ENCODE measurements at regions not wholly inside any gene's neighbourhood (a gene's known extent, or its start where the extent isn't known, plus 50 kb on each side); places are given as distances from the start of the nearest gene placed in this dataset.

DNA sequence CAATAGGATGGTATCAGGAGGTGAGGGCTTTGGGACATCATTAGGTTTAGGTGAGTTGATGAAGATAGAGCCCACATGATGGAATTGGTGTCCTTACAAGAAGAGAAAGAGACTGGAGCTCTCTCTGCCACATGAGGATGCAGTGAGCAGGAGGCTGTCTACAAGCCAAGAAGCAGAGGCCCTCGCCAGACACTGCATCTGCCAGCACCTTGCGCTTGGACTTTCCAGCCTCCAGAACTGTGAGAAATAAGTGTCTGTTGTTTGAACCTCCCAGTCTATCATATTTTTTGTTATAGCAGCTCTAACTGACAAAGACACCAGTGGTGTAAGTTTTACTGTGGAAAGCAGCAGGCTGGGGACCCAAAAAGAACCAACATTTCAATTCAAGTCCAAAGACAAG is 571.1 kb upstream of the ID2 start:
- no peak for TF ChIP-seq CTCF (conservative IDR thresholded peaks at IDR 0.05; ENCODE audit: low read depth, low read length)
- no peak for DNase-seq (ENCODE audit: low read depth)
- H3K4me3 ChIP-seq (ENCODE audit: low read length) = no peak overlapping the region

- no peak for TF ChIP-seq CTCF (conservative IDR thresholded peaks at IDR 0.05; ENCODE audit: low read depth, low read length)
- no peak overlapping the region for H3K4me3 ChIP-seq (ENCODE audit: low read length)
- no peak for DNase-seq (ENCODE audit: low read depth)
Observed at GRCh38 chr2:8111193-8111592, 570.7 kb upstream of the ID2 start.

GRCh38 chr2:8115456-8115855 is 566.4 kb upstream of the ID2 start:
- no peak overlapping the region for H3K4me3 ChIP-seq (ENCODE audit: low read length)
- no peak for TF ChIP-seq CTCF (conservative IDR thresholded peaks at IDR 0.05; ENCODE audit: low read depth, low read length)
- DNase-seq (ENCODE audit: low read depth) = no peak

- H3K4me3 ChIP-seq (ENCODE audit: low read length) = no peak overlapping the region
- DNase-seq (ENCODE audit: low read depth) = no peak
- no peak for TF ChIP-seq CTCF (conservative IDR thresholded peaks at IDR 0.05; ENCODE audit: low read depth, low read length)
Observed at GRCh38 chr2:8115966-8116365, 565.9 kb upstream of the ID2 start.

DNA sequence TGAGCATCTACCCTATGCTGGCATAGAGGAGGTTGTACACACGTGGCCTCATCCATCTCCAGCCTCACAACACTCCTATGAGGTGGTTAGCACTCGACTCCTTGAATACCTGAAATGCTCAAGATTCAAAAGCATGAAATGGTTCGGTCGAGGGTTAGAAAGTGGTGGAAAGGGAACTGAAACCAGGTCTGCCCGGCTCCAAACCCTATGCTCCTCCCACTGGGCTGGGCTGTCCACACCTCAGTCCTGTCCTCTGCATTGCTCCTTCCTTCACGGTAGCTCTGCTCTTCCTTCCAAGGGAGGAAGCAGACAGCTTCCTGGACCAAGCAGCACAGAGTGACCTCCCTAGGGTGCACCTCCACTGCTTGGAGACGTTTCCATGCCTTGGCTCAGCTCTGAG is 565.2 kb upstream of the ID2 start:
- H3K4me3 ChIP-seq (ENCODE audit: low read length) = no peak overlapping the region
- no peak for TF ChIP-seq CTCF (conservative IDR thresholded peaks at IDR 0.05; ENCODE audit: low read depth, low read length)
- DNase-seq (ENCODE audit: low read depth) = no peak

DNA sequence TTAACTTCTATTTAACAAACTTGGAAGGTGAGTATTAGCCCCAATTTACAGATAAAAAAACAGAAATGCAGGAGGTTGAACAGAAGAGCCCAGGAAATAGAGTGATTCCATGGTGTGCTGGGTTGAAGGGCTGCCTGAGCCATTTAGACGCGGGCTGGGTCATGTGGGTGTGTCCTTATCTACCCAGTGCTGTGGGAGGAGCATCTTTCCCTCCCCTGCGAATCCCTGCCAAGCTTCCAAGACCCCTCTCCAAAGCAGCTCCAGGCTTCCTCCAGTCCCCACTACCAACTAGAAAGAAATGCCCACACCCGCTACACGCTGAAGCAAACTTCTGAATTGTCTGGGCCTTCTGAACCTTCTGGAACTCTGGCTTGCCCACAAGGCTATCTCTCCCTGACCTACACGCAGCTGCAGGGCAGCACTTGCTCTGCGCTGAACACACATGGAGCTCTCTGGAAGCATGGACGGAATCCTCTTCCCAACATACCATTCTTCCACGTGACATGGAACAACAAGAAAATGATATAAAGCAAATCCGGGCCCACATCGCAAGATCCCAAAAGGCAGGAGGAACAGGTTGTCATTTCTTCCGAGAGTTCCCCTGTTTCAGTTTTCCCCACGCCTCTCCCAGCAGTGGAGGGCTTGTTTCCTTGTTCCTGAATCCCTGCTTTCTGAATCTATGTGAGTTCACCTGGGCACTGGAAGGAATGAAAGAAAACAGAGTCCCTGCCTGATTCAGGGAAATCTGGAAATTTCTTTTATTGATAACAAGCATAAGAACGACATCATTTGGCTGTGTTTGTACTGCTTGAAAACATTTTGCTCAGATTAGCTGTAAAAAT is 562.7 kb upstream of the ID2 start:
- no peak for TF ChIP-seq CTCF (conservative IDR thresholded peaks at IDR 0.05; ENCODE audit: low read depth, low read length)
- H3K4me3 ChIP-seq (ENCODE audit: low read length) = no peak overlapping the region
- no peak for DNase-seq (ENCODE audit: low read depth)

GRCh38 chr2:8119782-8120505 is 561.9 kb upstream of the ID2 start:
- no peak overlapping the region for H3K4me3 ChIP-seq (ENCODE audit: low read length)
- DNase-seq (ENCODE audit: low read depth) = no peak
- no peak for TF ChIP-seq CTCF (conservative IDR thresholded peaks at IDR 0.05; ENCODE audit: low read depth, low read length)

Data from retinal pigment epithelial cell (primary cell).